B cell (primary cell): ENCODE measurements at regions not wholly inside any gene's neighbourhood (a gene's known extent, or its start where the extent isn't known, plus 50 kb on each side); places are given as distances from the start of the nearest gene placed in this dataset.

ENCODE experiments used
- ATAC-seq: fragments of 200-7000 bp; cut with Tn5 transposase; one replicate; pipeline ENCODE4 v1.10.0; 2021; ENCODE audit warnings: low read depth, mild to moderate bottlenecking, moderate number of reproducible peaks, moderate library complexity
- CTCF ChIA-PET: fragments of 350-600 bp; sonication (Branson Sonifier 250); formaldehyde crosslinking; loops from one replicate; lab custom pipeline; 2021; ENCODE audit warnings: antibody characterized with exemption, inconsistent platforms; lab: Charles Lee
- POLR2A ChIA-PET: fragments of 350-600 bp; sonication (Branson Sonifier 250); formaldehyde crosslinking; loops from one replicate; lab custom pipeline; 2021; ENCODE audit warnings: antibody characterized with exemption; lab: Charles Lee
- DNase-seq: peaks from one replicate; pipeline ENCODE4 v3.0.0; 2013
- H2AFZ ChIP-seq: 2 replicates; pipeline ENCODE4 v1.6.1; 2012; ENCODE audit warnings: mild to moderate bottlenecking, low read depth, low read length; ENCODE audit not compliant: insufficient read depth, poor library complexity, severe bottlenecking
- H3K27ac ChIP-seq, 2 donors: 1 replicate in 1 of 2; 2 replicates in 1 of 2; pipeline ENCODE4 v1.5.1; 2012 to 2013; ENCODE audit warnings: low read length in 2 of 2, mild to moderate bottlenecking in 2 of 2, moderate library complexity in 1 of 2
- H3K27me3 ChIP-seq, 4 experiments: fragments of 200-600 bp in 1 of 4; sonication (generic) in 1 of 4; replicated peaks in 1 of 4; 1 replicate in 2 of 4; 2 replicates in 2 of 4; pipeline versions ENCODE4 v1.6.1 to v1.7.0; 2013 to 2016; ENCODE audit warnings: low read length in 3 of 4, mild to moderate bottlenecking in 2 of 4, mixed read lengths in 1 of 4, moderate library complexity in 1 of 4; ENCODE audit not compliant: insufficient read depth in 4 of 4, control insufficient read depth in 3 of 4; ENCODE audit errors: control extremely low read depth in 1 of 4
- H3K36me3 ChIP-seq, 2 experiments: replicated peaks in 1 of 2; 1 replicate in 1 of 2; 2 replicates in 1 of 2; pipeline versions ENCODE4 v1.6.1 to v1.7.1; 2013; ENCODE audit warnings: low read length in 1 of 2; ENCODE audit not compliant: insufficient read depth in 2 of 2, control insufficient read depth in 1 of 2; ENCODE audit errors: control extremely low read depth in 1 of 2, extremely low read depth in 1 of 2
- H3K4me1 ChIP-seq, 2 donors: fragments of 200-600 bp in 1 of 2; sonication (generic) in 1 of 2; 1 replicate in 1 of 2; 2 replicates in 1 of 2; pipeline versions ENCODE4 v1.5.1 to v1.6.1; 2013 to 2017; ENCODE audit warnings: low read length in 2 of 2; ENCODE audit not compliant: control insufficient read depth in 2 of 2, insufficient read depth in 2 of 2
- H3K4me2 ChIP-seq: replicated peaks from 2 replicates; pipeline ENCODE3; 2012; ENCODE audit warnings: mild to moderate bottlenecking, low read depth, low read length; ENCODE audit not compliant: poor library complexity, severe bottlenecking
- H3K4me3 ChIP-seq, 5 experiments: fragments of 200-600 bp in 1 of 5; sonication (generic) in 1 of 5; 1 replicate in 3 of 5; 2 replicates in 2 of 5; pipeline versions ENCODE4 v1.5.1 to v1.7.0; 2011 to 2016; ENCODE audit warnings: low read length in 4 of 5, mild to moderate bottlenecking in 4 of 5, low read depth in 2 of 5, control low read depth in 1 of 5, moderate library complexity in 1 of 5; ENCODE audit not compliant: insufficient read depth in 1 of 5; ENCODE audit errors: control extremely low read depth in 1 of 5, extremely low read depth in 1 of 5
- H3K79me2 ChIP-seq: fragments of 200-600 bp; sonication (generic); one replicate; pipeline ENCODE4 v1.6.0; 2016; ENCODE audit warnings: low read length; ENCODE audit not compliant: control insufficient read depth, insufficient read depth
- H3K9ac ChIP-seq: fragments of 200-600 bp; sonication (generic); 2 replicates; pipeline ENCODE4 v1.6.1; 2017; ENCODE audit warnings: mild to moderate bottlenecking, low read length, moderate library complexity
- H3K9me3 ChIP-seq, 3 donors: one replicate each; pipeline versions ENCODE4 v1.6.1 to v1.7.1; 2013; ENCODE audit warnings: low read length in 2 of 3; ENCODE audit not compliant: control insufficient read depth in 2 of 3, insufficient read depth in 1 of 3; ENCODE audit errors: control extremely low read depth in 1 of 3
- H4K20me1 ChIP-seq: 2 replicates; pipeline ENCODE4 v1.6.0; 2012; ENCODE audit warnings: mild to moderate bottlenecking, low read length; ENCODE audit not compliant: insufficient read depth, control insufficient read depth, poor library complexity, severe bottlenecking
- H3K27ac Mint-ChIP-seq: one replicate; pipeline ENCODE4 v1.8.0; 2021; ENCODE audit warnings: mixed read lengths
- H3K27me3 Mint-ChIP-seq: one replicate; pipeline ENCODE4 v1.8.0; 2021; ENCODE audit warnings: mixed read lengths
- H3K4me1 Mint-ChIP-seq: one replicate; pipeline ENCODE4 v1.8.0; 2021; ENCODE audit warnings: mixed read lengths
- H3K4me3 Mint-ChIP-seq: one replicate; pipeline ENCODE4 v1.8.0; 2021; ENCODE audit warnings: mixed read lengths
- H3K9me3 Mint-ChIP-seq: one replicate; pipeline ENCODE4 v1.8.0; 2022; ENCODE audit warnings: mixed read lengths; ENCODE audit not compliant: insufficient read depth
- CTCF ChIP-seq: fragments of 200-600 bp; IDR thresholded peaks from one replicate; pipeline ENCODE4 v1.8.0; 2022; ENCODE audit warnings: antibody characterized with exemption, mild to moderate bottlenecking
- EZH2 ChIP-seq: IDR thresholded peaks from 2 replicates; pipeline ENCODE4 v1.6.1; 2012; ENCODE audit warnings: borderline replicate concordance, low read depth, mild to moderate bottlenecking, moderate library complexity, low read length; ENCODE audit not compliant: insufficient read depth, poor library complexity, severe bottlenecking
- WGBS: methylation state at CpG from one replicate; pipeline ENCODE4 v1.1.5; 2013; ENCODE audit warnings: missing lambda C conversion rate; ENCODE audit not compliant: insufficient coverage; 5-methylcytosine and 5-hydroxymethylcytosine counted together
- intact Hi-C: fragments of 100-400 bp; cut with micrococcal nuclease; formaldehyde crosslinking; loops from one replicate; pipeline ENCODE4 v1.10.0; 2022

- ChIA-PET POLR2A (no interaction called here), CTCF (no interaction called here)
- no peak overlapping the region for H3K9ac ChIP-seq
- no peak for TF ChIP-seq EZH2
- no peak overlapping the region for H3K4me3 Mint-ChIP-seq
- no peak for DNase-seq
- H3K9me3 Mint-ChIP-seq: no peaks in the 10 kb centered on the region
- H3K27me3 ChIP-seq: no peaks in the 10 kb centered on the region
- H3K27ac ChIP-seq: no peak overlapping the region
- H4K20me1 ChIP-seq: no peaks in the 10 kb centered on the region
- no peak overlapping the region for H3K4me3 ChIP-seq
- H3K27ac Mint-ChIP-seq: no peak overlapping the region
- H3K79me2 ChIP-seq: no peaks in the 10 kb centered on the region
- intact Hi-C loops: no loop called here
- ATAC-seq: no peak
- H3K4me1 ChIP-seq: no peaks in the 10 kb centered on the region
- H3K4me2 ChIP-seq: no peak overlapping the region
- no peaks in the 10 kb centered on the region for H3K36me3 ChIP-seq
- no peak overlapping the region for H2AFZ ChIP-seq
- H3K4me1 Mint-ChIP-seq: no peaks in the 10 kb centered on the region
- no peaks in the 10 kb centered on the region for H3K9me3 ChIP-seq
- H3K27me3 Mint-ChIP-seq: no peaks in the 10 kb centered on the region
These were observed 156.1 kb upstream of the PTPRK start for GRCh38 chr6:128676456-128676855.

- H3K9me3 ChIP-seq: no peaks in the 10 kb centered on the region
- H4K20me1 ChIP-seq: no peaks in the 10 kb centered on the region
- Mint-ChIP-seq H3K4me1 (no peaks in the 10 kb centered on the region), H3K27me3 (no peaks in the 10 kb centered on the region), H3K27ac (no peak overlapping the region), H3K4me3 (no peak overlapping the region), H3K9me3 (no peaks in the 10 kb centered on the region)
- WGBS: no CpG with 5 or more reads among the region's 3 CpGs
- H3K27ac ChIP-seq: no peak overlapping the region
- POLR2A ChIA-PET: no interaction called here
- H3K4me3 ChIP-seq: no peak overlapping the region
- no peaks in the 10 kb centered on the region for H3K27me3 ChIP-seq
- CTCF ChIA-PET: no interaction called here
- no peak for ATAC-seq
- no peaks in the 10 kb centered on the region for H3K36me3 ChIP-seq
- H2AFZ ChIP-seq: no peak overlapping the region
- H3K79me2 ChIP-seq: no peaks in the 10 kb centered on the region
- TF ChIP-seq EZH2: no peak
- no peak for TF ChIP-seq CTCF
- no peak overlapping the region for H3K9ac ChIP-seq
- H3K4me2 ChIP-seq: no peak overlapping the region
- no peaks in the 10 kb centered on the region for H3K4me1 ChIP-seq
- no peak for DNase-seq
- intact Hi-C loops: no loop called here
These were observed 151.6 kb upstream of the PTPRK start for GRCh38 chr6:128672023-128672422.
